ENCODE measurements at regions not wholly inside any gene's neighbourhood (a gene's known extent, or its start where the extent isn't known, plus 50 kb on each side); places are given as distances from the start of the nearest gene placed in this dataset.
"Not testable (repeated sequence)": the region's sequence is repeated elsewhere in the genome, so short reads cannot be mapped to it uniquely, and the experiment has no call there.

- H3K27ac Mint-ChIP-seq (ENCODE audit: unreplicated experiment) = no peak overlapping the region
- no peak for TF ChIP-seq CTCF (IDR thresholded peaks at IDR 0.05; ENCODE audit: unreplicated experiment)
Measured at GRCh38 chr20:55342822-55343221, 662.5 kb downstream of the CBLN4 start.

GRCh38 chr20:55333798-55334197 is 671.5 kb downstream of the CBLN4 start:
- Mint-ChIP-seq H3K4me3 (ENCODE audit: unreplicated experiment) (no peak overlapping the region), H3K27me3 (ENCODE audit: unreplicated experiment) (no peaks in the 10 kb centered on the region), H3K27ac (ENCODE audit: unreplicated experiment) (no peak overlapping the region), H3K4me1 (ENCODE audit: unreplicated experiment) (no peaks in the 10 kb centered on the region), H3K36me3 (ENCODE audit: low read depth, unreplicated experiment) (no peaks in the 10 kb centered on the region), H3K9me3 (ENCODE audit: unreplicated experiment) (peaks cover 24% of the 10 kb centered on the region)
- no peak for TF ChIP-seq CTCF (IDR thresholded peaks at IDR 0.05; ENCODE audit: unreplicated experiment)
- DNase-seq (ENCODE audit: low spot score) = no peak

More at GRCh38 chr20:55342822-55343221, 662.5 kb downstream of the CBLN4 start:
- Mint-ChIP-seq H3K27me3 (ENCODE audit: unreplicated experiment) (peaks cover 3% of the 10 kb centered on the region), H3K4me1 (ENCODE audit: unreplicated experiment) (no peaks in the 10 kb centered on the region), H3K4me3 (ENCODE audit: unreplicated experiment) (no peak overlapping the region), H3K9me3 (ENCODE audit: unreplicated experiment) (peaks cover 45% of the 10 kb centered on the region), H3K36me3 (ENCODE audit: low read depth, unreplicated experiment) (no peaks in the 10 kb centered on the region)
- no peak for DNase-seq (ENCODE audit: low spot score)

GRCh38 chr20:55329108-55329507 is 676.2 kb downstream of the CBLN4 start:
- peaks cover 4% of the 10 kb centered on the region for H3K27me3 Mint-ChIP-seq (ENCODE audit: unreplicated experiment)
- no peak for TF ChIP-seq CTCF (IDR thresholded peaks at IDR 0.05; ENCODE audit: unreplicated experiment)
- H3K27ac Mint-ChIP-seq (ENCODE audit: unreplicated experiment) = no peak overlapping the region
- H3K9me3 Mint-ChIP-seq (ENCODE audit: unreplicated experiment) = peaks cover 36% of the 10 kb centered on the region
- H3K36me3 Mint-ChIP-seq (ENCODE audit: low read depth, unreplicated experiment) = no peaks in the 10 kb centered on the region
- no peaks in the 10 kb centered on the region for H3K4me1 Mint-ChIP-seq (ENCODE audit: unreplicated experiment)
- no peak overlapping the region for H3K4me3 Mint-ChIP-seq (ENCODE audit: unreplicated experiment)
- no peak for DNase-seq (ENCODE audit: low spot score)

GRCh38 chr20:55322745-55323144 is 682.6 kb downstream of the CBLN4 start:
- Mint-ChIP-seq H3K4me3 (ENCODE audit: unreplicated experiment) (no peak overlapping the region), H3K27me3 (ENCODE audit: unreplicated experiment) (peaks cover 5% of the 10 kb centered on the region), H3K9me3 (ENCODE audit: unreplicated experiment) (peaks cover 21% of the 10 kb centered on the region), H3K4me1 (ENCODE audit: unreplicated experiment) (no peaks in the 10 kb centered on the region), H3K36me3 (ENCODE audit: low read depth, unreplicated experiment) (peaks cover 4% of the 10 kb centered on the region), H3K27ac (ENCODE audit: unreplicated experiment) (no peak overlapping the region)
- no peak for DNase-seq (ENCODE audit: low spot score)
- no peak for TF ChIP-seq CTCF (IDR thresholded peaks at IDR 0.05; ENCODE audit: unreplicated experiment)

- no peaks in the 10 kb centered on the region for H3K4me1 Mint-ChIP-seq (ENCODE audit: unreplicated experiment)
- no peak for DNase-seq (ENCODE audit: low spot score)
- peaks cover 26% of the 10 kb centered on the region for H3K9me3 Mint-ChIP-seq (ENCODE audit: unreplicated experiment)
- H3K27me3 Mint-ChIP-seq (ENCODE audit: unreplicated experiment) = peaks cover 6% of the 10 kb centered on the region
- no peak for TF ChIP-seq CTCF (IDR thresholded peaks at IDR 0.05; ENCODE audit: unreplicated experiment)
- peaks cover 4% of the 10 kb centered on the region for H3K36me3 Mint-ChIP-seq (ENCODE audit: low read depth, unreplicated experiment)
- no peak overlapping the region for H3K27ac Mint-ChIP-seq (ENCODE audit: unreplicated experiment)
- H3K4me3 Mint-ChIP-seq (ENCODE audit: unreplicated experiment) = no peak overlapping the region
Measured at GRCh38 chr20:55316753-55317152, 688.6 kb downstream of the CBLN4 start.

GRCh38 chr20:55310844-55311243 is 694.5 kb downstream of the CBLN4 start:
- not testable (repeated sequence) for H3K27me3 Mint-ChIP-seq (ENCODE audit: unreplicated experiment); H3K4me3 Mint-ChIP-seq (ENCODE audit: unreplicated experiment); H3K27ac Mint-ChIP-seq (ENCODE audit: unreplicated experiment); DNase-seq (ENCODE audit: low spot score); H3K36me3 Mint-ChIP-seq (ENCODE audit: low read depth, unreplicated experiment); H3K4me1 Mint-ChIP-seq (ENCODE audit: unreplicated experiment)
- peaks cover 42% of the 10 kb centered on the region for H3K9me3 Mint-ChIP-seq (ENCODE audit: unreplicated experiment)

All from endothelial cell (in vitro differentiated cells).